ENCODE measurements at regions not wholly inside any gene's neighbourhood (a gene's known extent, or its start where the extent isn't known, plus 50 kb on each side); places are given as distances from the start of the nearest gene placed in this dataset.
"Not testable (repeated sequence)": the region's sequence is repeated elsewhere in the genome, so short reads cannot be mapped to it uniquely, and the experiment has no call there.

DNA sequence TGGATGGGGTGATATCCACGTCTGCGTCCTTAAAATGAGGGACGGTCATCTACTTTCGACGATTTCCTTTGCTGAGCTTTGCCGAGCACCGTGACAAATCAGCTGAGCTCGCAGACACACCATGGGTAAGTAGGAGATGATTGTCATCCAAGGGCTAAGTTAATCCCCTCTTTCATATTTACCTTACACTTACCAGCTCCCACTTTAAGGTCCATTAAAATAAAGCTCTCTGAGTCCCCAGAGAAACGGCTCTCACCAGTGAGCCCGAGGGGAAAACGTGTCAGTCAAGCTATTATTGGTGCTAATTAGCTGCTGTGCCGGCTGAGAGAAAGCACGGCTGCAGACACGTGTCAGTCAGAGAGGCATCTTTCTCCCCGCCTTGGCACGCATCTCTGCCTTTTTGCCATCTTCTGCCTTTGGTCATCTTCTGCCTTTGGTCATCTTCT is 72.2 kb downstream of the CRLF2 start:
- DNase-seq (ENCODE audit: low read depth): no peak

GRCh38 chrX:1139185-1139500 is 73.3 kb downstream of the CRLF2 start:
- no peak for DNase-seq (ENCODE audit: low read depth)

DNA sequence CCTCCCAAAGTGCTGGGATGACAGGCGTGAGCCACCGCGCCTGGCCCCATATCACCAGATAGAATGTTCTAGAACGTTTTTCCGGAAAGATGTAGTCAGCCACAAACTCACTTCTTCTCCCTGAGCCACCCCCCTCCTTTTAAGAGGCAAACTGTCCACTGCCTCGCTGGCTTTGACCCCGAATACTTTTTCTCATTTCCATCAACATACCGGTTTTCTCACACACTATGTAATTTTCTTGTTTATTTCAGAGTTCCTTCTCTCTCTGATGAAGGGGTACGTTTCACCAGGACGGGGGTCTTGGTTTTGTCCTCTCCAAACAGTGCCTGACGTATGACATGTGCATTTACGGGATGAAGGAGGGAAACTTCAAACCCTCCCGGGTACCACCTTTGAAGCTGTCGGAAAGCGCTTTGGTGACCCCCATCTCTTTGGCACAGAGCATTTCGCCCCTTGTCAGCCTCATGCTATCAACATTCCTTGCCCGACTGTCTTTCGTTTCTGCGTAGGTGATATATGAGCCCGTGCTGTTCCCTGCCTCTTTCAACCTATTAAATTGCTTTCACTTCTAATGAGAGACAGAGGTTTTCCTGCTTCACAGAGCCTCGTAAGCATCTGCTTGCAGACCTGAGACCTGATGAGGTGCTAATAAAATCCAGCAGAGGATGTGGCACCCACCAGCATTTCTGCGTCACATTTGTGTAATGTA is 73.8 kb downstream of the CRLF2 start:
- no peak for DNase-seq (ENCODE audit: low read depth)

- DNase-seq (ENCODE audit: low read depth): no peak
Measured at GRCh38 chrX:1137531-1137930, 74.9 kb downstream of the CRLF2 start.

- not testable (repeated sequence) for DNase-seq (ENCODE audit: low read depth)
Measured at GRCh38 chrX:1136582-1136981, 75.9 kb downstream of the CRLF2 start.

DNA sequence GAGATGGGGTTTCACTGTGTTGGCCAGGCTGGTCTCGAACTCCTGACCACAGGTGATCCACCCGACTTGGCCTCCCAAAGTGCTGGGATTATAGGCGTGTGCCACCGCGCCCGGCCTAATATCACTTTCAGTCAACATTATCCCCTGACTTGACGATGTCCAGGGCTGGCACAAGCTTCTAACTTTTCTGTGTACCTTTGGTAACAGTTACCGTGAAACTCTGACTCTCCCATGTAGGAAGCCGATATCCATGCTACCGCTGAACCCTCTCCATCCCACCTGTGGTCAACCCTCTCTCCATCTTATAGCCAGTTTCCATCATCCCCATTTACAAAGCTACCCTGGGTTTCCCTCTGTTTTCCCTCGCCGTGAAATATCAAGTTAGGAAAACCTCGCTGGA is 77.5 kb downstream of the CRLF2 start:
- no peak for DNase-seq (ENCODE audit: low read depth)

- no peak for DNase-seq (ENCODE audit: low read depth)
Measured at GRCh38 chrX:1134156-1134555, 78.3 kb downstream of the CRLF2 start.

DNA sequence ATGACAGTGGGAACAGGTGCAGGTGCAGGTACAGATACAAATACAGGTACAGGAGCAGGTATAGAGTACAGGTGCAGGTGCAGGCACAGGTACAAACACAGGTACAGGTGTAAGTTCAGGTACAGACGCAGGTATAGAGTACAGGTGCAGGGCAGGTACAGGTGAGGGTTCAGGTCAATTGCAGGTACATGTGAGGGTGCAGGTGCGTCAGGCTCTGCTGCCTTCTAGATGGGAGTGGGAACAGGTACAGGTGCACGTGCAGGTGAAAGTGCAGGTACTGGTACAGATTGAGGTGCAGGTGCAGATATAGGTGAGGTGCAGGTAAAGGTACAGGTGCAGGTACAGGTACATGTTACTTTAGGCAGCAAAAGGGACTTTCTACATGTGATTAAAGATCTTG is 85.7 kb downstream of the CRLF2 start:
- DNase-seq (ENCODE audit: low read depth): no peak

GRCh38 chrX:1124531-1124930 is 87.9 kb downstream of the CRLF2 start:
- no peak for DNase-seq (ENCODE audit: low read depth)

- DNase-seq (ENCODE audit: low read depth): not testable (repeated sequence)
Measured at GRCh38 chrX:1122851-1123250, 89.6 kb downstream of the CRLF2 start.

DNA sequence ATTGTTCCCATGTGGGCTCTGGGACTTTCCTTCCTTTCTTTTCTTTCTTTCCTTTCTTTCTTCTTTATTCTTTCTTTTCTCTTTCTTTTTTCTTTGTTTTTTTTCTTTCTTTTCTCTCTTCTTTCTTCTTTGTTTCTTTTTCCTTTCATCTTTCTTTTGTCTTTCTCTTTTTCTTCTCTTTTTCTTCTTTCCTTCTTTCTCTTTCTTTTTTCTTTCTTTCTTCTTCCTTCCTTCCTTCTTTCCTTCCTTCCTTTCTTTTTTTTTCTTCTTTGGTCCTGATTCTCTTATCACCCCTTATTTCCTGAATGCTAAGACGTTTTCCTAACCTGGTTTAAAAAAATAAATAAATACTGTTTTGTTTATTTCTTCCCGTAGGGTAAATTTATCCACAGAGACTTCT is 93.2 kb downstream of the CRLF2 start:
- DNase-seq (ENCODE audit: low read depth): no peak

GRCh38 chrX:1118572-1119199 is 93.8 kb downstream of the CRLF2 start:
- no peak for DNase-seq (ENCODE audit: low read depth)

DNA sequence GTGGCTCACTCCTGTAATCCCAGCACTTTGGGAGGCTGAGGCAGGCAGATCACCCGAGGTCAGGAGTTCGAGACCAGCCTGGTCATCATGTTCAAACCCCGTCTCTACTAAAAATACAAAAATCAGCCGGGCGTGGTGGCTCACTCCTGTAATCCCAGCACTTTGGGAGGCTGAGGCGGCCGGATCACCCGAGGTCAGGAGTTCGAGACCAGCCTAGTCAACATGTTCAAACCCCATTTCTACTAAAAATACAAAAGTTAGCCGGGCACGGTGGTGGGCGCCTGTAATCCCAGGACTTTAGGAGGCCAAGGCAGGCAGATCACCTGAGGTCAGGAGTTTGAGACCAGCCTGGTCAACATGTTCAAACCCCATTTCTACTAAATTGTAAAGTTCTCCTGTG is 97.0 kb downstream of the CRLF2 start:
- not testable (repeated sequence) for DNase-seq (ENCODE audit: low read depth)

GRCh38 chrX:1112321-1112720 is 100.1 kb downstream of the CRLF2 start:
- no peak for DNase-seq (ENCODE audit: low read depth)

DNA sequence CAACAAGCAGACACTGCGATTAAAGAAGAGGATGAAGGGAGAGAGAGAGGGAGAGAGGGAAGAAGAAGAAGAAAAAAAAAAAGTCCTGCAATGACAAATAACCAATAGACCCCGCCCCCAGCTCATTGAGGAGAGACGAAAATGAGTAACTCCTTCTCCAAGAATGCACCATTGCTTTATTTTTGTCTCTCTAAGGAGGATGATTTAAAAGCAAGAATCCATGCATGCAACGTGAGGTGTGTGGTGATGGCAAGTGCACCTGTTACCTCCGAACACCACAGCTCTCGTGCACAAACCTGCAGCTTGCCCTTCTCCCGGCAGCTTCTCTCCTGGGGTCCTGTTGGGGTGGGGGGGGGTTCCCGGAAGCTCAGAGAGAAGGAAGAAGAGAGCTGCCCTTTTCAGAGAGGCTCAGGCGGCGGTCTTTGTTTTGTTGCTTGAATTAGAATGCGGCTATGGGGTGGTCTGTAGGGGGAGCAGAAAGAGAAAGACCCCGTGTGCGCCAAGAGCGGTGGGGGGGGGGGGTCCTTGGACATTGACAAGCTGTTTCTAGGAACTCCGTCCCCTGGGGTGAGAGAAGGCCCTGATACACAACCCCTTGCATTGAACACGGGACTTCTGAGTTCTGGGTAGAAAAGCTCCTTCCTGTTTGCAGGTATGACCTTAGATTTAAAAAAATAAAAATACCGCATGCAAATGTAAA is 100.7 kb downstream of the CRLF2 start:
- DNase-seq (ENCODE audit: low read depth): no peak

DNA sequence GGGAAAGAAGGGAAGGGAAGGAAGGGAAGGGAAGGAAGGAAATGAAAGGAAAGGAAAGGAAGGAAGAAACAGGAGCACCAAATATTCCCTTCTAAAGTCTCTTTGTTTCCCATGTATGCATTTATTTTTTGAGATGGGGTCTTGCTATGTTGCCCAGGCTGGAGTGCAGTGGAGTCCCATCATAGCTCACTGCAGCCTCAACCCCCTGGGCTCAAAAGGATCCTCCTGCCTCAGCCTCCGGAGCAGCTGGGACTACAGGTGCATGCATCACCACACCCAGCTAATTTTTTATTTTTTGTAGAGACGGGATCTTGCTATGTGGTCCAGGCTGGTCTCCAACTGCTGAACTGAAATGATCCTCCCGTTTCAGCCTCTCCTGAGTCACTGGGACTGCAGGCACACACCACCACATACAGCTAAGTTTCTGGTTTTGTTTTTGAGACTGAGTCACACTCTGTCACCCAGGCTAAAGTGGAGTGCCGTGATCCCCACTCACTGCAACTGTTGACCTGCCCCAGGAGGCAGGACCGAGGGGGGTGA is 102.8 kb downstream of the CRLF2 start:
- no peak for DNase-seq (ENCODE audit: low read depth)

DNA sequence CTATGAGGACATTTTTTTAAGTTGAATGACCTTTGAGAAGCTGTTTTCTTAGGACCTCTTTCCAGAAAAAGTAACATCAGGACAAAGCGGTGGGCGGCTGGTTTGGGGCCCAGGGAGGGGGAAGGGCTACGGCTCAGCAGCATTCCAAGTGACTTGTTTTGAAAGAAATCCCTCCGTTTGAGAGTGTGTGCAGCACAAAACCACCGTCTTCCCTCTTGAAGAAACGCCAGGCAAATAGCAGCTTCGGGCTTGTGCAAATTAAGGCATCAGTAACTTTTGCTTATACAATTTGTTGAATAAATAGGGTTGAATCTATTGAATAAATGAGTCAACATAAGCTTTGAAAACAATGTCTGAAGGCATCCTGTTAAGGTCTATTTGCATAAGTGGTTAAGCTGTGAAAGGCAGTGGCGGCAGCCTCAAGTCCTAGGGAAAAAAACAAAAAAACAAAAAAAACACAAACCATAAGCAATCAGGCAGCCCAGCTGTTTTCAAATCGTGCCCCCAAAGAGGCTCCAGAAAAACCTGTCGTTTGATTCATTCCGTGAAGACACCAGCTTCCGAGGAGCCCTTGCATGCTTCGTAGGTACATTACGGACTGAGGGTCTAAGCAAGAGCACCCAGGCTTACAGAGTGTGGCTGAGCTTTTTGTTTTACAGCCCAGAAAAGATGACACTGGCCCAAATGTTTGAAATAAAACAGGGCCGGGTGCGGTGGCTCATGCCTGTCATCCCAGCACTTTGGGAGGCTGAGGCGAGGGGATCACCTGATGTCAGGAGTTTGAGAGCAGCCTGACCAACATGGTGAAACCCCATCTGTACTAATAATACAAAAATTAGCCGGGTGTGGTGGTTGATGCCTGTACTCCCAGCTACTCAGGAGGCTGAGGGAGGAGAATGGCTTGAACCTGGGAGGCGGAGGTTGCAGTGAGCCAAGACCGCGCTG is 103.7 kb downstream of the CRLF2 start:
- no peak for DNase-seq (ENCODE audit: low read depth)

DNA sequence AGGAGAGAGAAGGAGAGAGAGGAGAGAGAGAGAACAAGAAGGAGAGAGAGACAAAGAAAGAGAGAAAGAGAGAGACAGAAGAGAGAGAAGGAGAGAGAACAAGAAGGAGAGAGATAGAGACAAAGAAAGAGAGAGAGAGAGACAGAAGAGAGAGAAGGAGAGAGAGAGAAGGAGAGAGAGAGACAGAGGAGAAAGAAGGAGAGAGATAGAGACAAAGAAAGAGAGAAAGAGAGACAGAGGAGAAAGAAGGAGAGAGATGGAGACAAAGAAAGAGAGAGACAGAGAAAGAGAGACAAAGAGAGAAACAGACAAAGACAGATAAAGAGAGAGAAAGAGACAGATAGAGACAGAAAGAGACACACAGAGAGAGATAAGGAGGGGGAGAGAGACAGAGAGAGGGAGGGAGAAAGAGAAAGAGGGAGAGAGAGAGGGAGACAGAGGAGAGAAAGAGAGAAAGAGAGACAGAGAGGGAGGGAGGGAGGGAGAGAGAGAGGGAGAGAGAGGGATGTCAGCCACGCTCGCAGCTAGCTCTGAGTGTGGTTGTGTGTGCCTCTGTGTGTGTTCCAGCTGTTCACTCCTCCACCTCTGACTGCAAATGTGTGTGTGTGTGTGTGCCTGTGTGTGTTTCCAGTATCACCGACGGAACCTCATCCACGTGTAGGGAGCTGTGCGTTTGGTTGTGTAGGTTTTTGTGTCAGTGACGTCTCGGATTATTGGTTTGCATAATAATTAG is 105.8 kb downstream of the CRLF2 start:
- DNase-seq (ENCODE audit: low read depth): no peak

DNA sequence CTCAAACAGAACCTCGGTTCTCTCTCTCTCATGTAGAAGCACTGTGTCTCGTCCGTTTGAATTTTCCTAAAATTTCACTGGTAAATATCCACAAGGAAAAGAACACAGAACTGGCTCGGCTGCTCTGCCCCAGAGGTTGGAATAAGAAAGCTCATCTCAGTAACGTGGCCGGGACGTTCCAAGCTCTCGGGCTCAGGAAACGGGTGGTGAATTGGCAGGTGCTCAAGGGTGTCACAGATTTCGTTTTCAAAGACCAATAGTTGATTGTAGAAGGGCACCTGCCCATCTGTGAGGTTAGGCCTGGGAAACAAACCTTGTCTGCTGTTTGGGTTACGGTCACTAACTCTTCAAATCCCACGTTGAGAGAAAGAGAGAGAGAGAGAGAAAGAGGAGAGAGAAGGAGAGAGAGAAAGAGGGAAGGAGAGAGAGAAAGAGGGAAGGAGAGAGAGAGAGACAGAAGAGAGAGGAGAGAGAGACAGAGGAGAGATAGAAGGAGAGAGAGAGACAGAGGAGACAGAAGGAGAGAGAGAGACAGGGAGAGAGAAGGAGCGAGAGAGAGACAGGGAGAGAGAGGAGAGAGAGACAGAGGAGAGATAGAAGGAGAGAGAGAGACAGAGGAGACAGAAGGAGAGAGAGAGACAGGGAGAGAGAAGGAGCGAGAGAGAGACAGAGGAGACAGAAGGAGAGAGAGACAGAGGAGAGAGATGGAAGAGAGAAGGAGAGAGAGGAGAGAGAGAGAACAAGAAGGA is 106.6 kb downstream of the CRLF2 start:
- DNase-seq (ENCODE audit: low read depth): no peak

GRCh38 chrX:1105031-1105430 is 107.4 kb downstream of the CRLF2 start:
- not testable (repeated sequence) for DNase-seq (ENCODE audit: low read depth)

DNA sequence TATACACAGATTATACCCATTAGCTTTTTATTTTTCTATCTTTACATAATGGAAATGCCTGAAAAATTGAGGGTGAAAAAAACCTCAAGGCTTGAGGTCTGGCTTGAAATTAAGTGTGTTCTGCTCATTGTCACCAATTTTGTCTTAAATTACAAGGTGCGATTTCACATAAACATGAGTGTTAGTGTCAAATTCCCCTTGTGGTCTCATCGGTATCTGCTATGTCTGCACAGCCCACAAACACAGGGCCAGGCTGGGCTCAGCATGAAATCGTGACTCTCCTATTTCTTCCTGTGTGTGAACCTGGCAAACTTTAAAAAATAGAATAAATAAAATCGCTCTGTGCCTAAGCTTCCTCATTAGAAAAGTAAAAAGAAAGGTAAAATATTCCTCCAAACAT is 109.1 kb downstream of the CRLF2 start:
- DNase-seq (ENCODE audit: low read depth): no peak
